Ovary (tissue), 7 donors: ENCODE measurements at regions not wholly inside any gene's neighbourhood (a gene's known extent, or its start where the extent isn't known, plus 50 kb on each side); places are given as distances from the start of the nearest gene placed in this dataset.

Source experiments
- DNase-seq, 5 donors: peaks; one replicate each; pipeline ENCODE4 v3.0.0-alpha.2; 2019 to 2020
- H3K27ac ChIP-seq, 2 donors: fragments of 200-600 bp; one replicate each; pipeline versions ENCODE4 v1.5.1 to v1.8.0; 2019 to 2022
- H3K27me3 ChIP-seq: fragments of 200-600 bp; one replicate; pipeline ENCODE4 v1.8.0; 2022
- H3K36me3 ChIP-seq: fragments of 200-600 bp; sonication (generic); one replicate; pipeline ENCODE4 v1.5.1; 2019
- H3K4me1 ChIP-seq: one replicate; pipeline ENCODE4 v1.8.1; 2013; ENCODE audit warnings: mild to moderate bottlenecking, moderate library complexity; ENCODE audit not compliant: insufficient read depth
- H3K4me3 ChIP-seq: fragments of 200-600 bp; sonication (generic); one replicate; pipeline ENCODE4 v1.5.1; 2017
- H3K9me3 ChIP-seq, 2 donors: fragments of 200-600 bp in 1 of 2; sonication (generic) in 1 of 2; one replicate each; pipeline versions ENCODE4 v1.5.1 to v1.8.1; 2013 to 2019; ENCODE audit warnings: mild to moderate bottlenecking in 1 of 2, moderate library complexity in 1 of 2
- CTCF ChIP-seq, 3 donors: fragments of 450-650 bp in 2 of 3; fragments of 200-600 bp in 1 of 3; IDR thresholded peaks; one replicate each; pipeline versions ENCODE4 v1.5.1 to v1.8.0; 2016 to 2022; ENCODE audit warnings: antibody characterized with exemption in 3 of 3, mild to moderate bottlenecking in 1 of 3
- EP300 ChIP-seq: sonication (generic); formaldehyde crosslinking; IDR thresholded peaks from one replicate; pipeline ENCODE4 v1.6.1; 2017; ENCODE audit warnings: antibody characterized with exemption
- POLR2A ChIP-seq: fragments of 450-650 bp; IDR thresholded peaks from one replicate; pipeline ENCODE4 v1.6.1; 2017; ENCODE audit warnings: antibody characterized with exemption, mild to moderate bottlenecking, moderate library complexity
- WGBS, 3 donors: extraction: QIAGEN DNeasy Blood & Tissue Kit in 1 of 3; methylation state at CpG; one replicate each; pipeline versions ENCODE4 v1.1.5 to v1.1.7; 2013 to 2017; 5-methylcytosine and 5-hydroxymethylcytosine counted together
- intact Hi-C, 4 donors: fragments of 100-400 bp; cut with DNase I; formaldehyde crosslinking; loops; one replicate each; pipeline versions ENCODE4 v1.11.0 to v1.15.1; 2022 to 2023
- donor health status: DM: no; HTN: no; CAD: no; lungs with moderate emphysema.
- donor health status: DM: no; HTN: no; CAD: no.
- donor health status: Bipolar disorder and iron deficiency.
- donor health status: DM: no; HTN: no; CAD: no.
- donor health status: DM: yes; HTN: yes; CAD: no.

GRCh38 chr2:37499113-37499512 lies 154.7 kb downstream of the QPCT start:
- Histone ChIP-seq H3K36me3 (no peaks in the 10 kb centered on the region), H3K4me3 (no peak overlapping the region), H3K27ac (no peak overlapping the region), H3K4me1 (no peaks in the 10 kb centered on the region), H3K27me3 (no peaks in the 10 kb centered on the region), H3K9me3 (no peaks in the 10 kb centered on the region)
- 94 to 97% (median 97%) methylated on average over 3 of the region's 3 CpGs for WGBS, 3 donors
- TF ChIP-seq POLR2A, result no peak
- TF ChIP-seq CTCF (IDR thresholded peaks at IDR 0.05), result no peak
- no peak for TF ChIP-seq EP300
- intact Hi-C loops, result no loop called here
- no peak for DNase-seq

- Histone ChIP-seq H3K4me3 (no peak overlapping the region), H3K36me3 (no peaks in the 10 kb centered on the region), H3K9me3 (no peaks in the 10 kb centered on the region), H3K27ac (no peak overlapping the region), H3K4me1 (no peaks in the 10 kb centered on the region), H3K27me3 (no peaks in the 10 kb centered on the region)
- intact Hi-C loops, result no loop called here
- TF ChIP-seq CTCF (IDR thresholded peaks at IDR 0.05) (no peak), POLR2A (no peak), EP300 (no peak)
- DNase-seq, result no peak
Measured at GRCh38 chr2:37500031-37500430, 155.6 kb downstream of the QPCT start.

GRCh38 chr2:37501113-37501512 lies 156.7 kb downstream of the QPCT start:
- Histone ChIP-seq H3K9me3 (no peaks in the 10 kb centered on the region), H3K4me1 (no peaks in the 10 kb centered on the region), H3K36me3 (no peaks in the 10 kb centered on the region), H3K27ac (no peak overlapping the region), H3K27me3 (no peaks in the 10 kb centered on the region), H3K4me3 (no peak overlapping the region)
- intact Hi-C loops, result no loop called here
- TF ChIP-seq CTCF (IDR thresholded peaks at IDR 0.05) (no peak), EP300 (no peak), POLR2A (no peak)
- no peak for DNase-seq
- WGBS, 3 donors, result 77 to 86% (median 80%) methylated on average over 2 of the region's 2 CpGs

- Histone ChIP-seq H3K9me3 (no peaks in the 10 kb centered on the region), H3K27ac (no peak overlapping the region), H3K4me3 (no peak overlapping the region), H3K4me1 (peaks cover 2% of the 10 kb centered on the region), H3K27me3 (no peaks in the 10 kb centered on the region), H3K36me3 (no peaks in the 10 kb centered on the region)
- no peak for DNase-seq
- intact Hi-C loops, result no loop called here
- TF ChIP-seq CTCF (IDR thresholded peaks at IDR 0.05) (no peak), EP300 (no peak), POLR2A (no peak)
- WGBS, 3 donors, result 40 to 41% (median 40%) methylated on average over 5 of the region's 5 CpGs
Measured at GRCh38 chr2:37506407-37507050, 162.1 kb downstream of the QPCT start.
